ENCODE measurements at regions not wholly inside any gene's neighbourhood (a gene's known extent, or its start where the extent isn't known, plus 50 kb on each side); places are given as distances from the start of the nearest gene placed in this dataset.

DNA sequence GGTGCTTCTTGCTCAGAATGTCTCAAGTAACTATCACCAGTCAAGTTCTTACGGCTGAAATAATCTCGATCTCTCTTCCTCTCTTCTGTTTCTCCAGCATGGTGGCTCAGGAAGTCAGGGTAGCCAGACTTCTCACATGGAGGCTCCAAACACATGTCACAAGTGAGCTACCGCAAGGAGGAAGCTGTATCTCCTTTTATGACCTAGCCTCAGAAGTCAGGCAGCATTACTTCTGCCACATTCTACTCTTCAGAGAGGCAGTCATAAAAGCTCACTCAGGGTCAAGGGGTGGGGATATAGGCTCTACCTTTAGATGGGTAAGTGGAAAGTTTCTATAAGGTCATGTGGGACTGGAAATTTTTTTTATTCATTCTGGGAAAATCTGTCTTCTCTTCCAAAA lies 86.6 kb upstream of the NEO1 start:
- DNase-seq: no peak

DNA sequence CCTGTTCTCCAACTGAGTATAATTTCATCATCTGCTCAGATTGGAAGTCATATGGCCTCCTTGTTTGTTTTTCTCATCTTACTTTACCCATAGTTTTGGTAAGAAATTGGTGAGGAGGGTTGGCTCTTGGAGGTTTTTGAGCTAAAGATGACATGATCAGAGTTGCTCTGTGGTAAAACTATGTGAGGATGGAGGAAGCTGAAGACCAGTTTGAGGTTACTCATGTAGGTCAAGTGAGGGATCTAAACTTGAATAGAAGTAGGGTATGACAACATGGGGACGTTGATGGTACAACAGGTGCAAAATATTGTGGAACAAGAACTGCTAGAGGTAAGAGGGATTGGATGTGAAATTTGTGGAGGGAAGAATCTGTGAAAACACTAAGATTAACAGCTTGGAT lies 87.7 kb upstream of the NEO1 start:
- DNase-seq: no peak

DNA sequence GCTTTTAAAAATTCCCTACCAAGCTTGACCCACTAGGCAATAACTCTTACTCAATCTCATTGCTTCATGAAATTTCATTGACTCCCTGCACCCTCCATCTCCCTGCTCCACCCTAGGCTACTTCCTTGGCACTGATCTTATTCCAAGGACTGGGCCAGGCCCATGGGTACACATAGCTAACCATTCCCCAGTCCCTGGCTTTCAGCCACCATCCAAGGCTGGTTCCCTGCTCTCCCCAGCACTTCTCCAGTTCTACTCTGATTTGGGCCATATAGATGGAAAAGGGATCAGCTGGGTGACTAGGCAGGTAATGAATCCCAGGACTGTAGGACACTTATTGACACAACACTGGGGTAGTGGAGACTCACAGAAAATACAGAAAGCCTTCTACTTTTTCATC lies 88.1 kb upstream of the NEO1 start:
- DNase-seq: no peak

DNA sequence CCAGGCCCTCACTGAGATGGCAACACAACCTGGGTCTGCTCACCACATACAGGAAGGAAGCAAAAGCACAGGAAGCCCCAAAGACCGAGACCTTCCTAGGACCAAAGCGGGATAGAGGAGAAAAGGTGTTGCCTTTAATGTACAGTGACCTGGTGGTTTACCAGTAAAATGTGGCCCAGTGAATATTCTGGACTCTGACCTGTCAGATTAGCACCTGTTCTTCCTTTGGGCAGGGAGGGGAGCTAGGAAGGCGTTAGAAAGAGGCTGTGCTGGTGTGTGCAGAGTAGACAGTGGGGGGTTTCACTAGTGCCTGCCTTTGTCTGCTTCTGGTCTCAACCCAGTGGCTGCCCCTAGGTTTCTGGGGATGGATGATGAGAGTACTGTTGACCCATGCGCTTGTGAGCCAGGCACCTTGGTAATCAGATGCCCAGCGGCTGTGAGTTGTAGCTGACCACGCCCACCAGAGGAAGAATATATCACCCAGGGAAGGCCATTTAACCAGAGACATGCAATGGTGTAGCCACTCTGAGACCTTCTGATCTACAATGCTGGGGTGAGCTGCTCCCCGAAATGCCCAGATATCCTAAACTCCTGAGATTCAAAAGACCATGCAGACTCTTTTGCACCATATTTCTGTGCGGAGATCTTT lies 90.1 kb upstream of the NEO1 start:
- no peak for DNase-seq

DNA sequence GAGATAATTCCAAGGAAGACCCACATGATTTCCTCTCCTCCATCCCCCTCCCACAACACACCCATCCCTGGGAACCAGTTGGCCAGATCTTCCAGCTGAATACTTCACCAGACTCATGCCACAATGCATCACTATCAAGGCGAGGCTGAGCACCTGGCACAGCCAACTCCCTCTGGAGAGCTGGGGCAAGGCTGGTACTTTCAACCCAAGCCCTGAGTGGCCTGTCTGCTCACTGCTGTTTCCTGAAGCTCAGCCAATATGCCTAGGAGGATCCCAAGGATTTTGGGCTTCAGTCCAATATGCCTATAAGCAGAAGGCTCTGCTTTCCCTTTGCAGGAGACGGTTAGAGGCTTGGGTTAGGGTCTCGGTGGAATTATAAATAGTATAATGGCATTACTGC lies 90.9 kb upstream of the NEO1 start:
- no peak for DNase-seq

DNA sequence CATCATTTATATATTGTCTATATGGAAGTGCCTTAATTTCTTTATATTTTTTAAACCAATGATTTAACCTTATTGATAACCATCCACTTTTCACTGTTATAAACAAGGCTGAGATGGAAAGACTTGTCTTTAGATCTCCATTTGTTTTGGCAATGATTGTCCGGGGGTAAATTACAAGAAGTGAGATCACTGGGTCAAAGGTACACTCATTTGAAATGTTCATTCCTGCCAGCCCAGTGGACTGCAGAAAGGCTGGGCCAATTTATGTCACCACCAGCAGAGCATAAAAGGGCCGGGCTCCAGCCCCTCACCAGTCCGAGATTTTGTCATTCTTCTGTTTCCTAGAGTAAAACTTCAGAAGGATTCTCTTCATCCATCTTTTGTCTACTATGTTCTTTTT lies 93.6 kb upstream of the NEO1 start:
- no peak for DNase-seq

DNA sequence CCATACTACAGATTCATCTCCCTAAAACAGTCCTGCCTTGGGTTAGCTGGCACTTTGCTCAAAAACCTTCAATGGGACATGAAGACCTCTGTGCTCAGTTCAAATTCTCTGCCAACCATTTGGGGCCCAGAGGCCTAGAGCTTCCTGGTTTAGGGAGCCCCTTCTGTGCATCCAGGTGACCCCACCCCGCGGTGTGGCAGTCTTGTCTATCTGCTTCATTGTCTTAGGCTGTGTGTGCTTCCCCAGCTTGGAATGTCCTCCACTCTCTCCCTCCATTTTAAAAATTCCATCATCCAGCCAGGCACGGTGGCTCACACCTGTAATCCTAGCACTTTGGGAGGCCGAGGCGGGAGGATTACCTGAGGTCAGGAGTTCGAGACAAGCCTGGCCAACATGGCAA lies 99.0 kb upstream of the NEO1 start:
- DNase-seq: no peak

DNA sequence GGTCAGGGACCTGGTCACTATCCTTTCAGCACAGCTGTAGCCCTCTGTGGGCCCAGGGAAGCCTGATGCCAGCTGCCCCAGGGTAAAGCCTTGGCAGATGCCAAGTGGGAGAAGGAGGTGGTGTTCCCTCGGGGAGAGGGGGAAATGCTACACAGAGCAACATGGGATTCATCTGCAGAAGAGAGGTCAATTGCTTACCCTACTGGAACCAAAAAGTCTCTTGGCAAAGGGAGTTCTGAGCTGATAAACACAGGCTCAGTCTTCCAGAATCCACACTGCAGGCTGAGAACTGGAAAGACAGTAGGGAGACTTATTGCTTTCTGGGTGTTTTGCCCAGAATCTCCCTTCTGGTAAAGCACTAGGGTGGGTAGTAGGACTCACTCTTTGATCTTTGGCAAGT lies 100.1 kb upstream of the NEO1 start:
- DNase-seq: no peak

DNA sequence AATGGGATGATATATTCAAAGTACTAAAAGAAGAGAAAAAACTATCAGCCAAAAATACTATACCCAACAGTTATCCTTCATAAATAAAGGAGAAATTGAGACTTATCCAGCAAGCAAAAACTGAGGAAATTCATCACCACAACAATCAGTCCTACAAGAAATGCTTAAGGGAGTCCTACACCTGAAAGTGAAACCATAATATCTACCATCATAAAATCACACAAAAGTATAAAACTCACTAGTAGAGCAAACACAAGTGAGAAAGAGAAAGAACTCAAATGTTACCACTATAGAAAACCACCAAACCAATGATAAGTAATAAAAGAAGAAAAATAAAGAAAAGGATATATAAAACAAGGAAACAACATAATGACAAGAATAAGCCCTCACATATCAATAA lies 103.6 kb upstream of the NEO1 start:
- no peak for DNase-seq

DNA sequence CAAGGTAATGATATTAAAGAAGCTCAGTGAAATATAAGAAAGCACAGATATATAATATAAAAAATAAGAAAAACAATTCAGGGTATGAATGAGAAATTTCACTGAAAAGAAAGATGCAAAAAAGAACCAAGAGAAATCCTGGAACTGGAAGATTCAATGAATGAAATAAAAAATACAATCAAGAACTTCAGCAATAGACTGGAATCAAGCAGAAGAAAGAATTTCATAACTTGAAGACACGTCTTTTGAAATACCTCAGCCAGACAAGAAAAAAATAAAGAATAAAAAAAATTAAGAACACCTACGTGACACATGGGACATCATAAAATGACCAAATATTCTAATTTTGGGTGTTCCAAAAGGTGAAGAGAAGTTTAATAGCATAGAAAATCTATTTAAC lies 104.6 kb upstream of the NEO1 start:
- no peak for DNase-seq

DNA sequence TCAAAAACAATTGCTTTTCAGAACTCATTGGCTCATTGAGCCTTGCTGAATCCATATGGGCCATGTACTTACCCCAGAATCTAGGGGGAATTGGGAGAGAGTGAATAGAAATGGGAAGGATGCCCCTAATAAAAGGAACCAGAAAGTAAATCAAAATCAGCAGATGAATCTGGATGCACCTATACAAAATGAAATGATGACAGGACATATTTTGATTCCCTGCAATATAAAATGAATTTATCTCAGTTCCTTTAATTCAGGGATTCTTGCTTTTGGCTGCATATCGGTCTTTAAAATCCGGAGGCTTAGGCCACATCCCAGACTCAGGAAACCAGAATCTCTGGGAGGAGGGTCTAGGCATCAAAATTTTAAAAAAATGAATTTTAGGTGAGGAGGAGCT lies 107.7 kb upstream of the NEO1 start:
- DNase-seq: no peak

DNA sequence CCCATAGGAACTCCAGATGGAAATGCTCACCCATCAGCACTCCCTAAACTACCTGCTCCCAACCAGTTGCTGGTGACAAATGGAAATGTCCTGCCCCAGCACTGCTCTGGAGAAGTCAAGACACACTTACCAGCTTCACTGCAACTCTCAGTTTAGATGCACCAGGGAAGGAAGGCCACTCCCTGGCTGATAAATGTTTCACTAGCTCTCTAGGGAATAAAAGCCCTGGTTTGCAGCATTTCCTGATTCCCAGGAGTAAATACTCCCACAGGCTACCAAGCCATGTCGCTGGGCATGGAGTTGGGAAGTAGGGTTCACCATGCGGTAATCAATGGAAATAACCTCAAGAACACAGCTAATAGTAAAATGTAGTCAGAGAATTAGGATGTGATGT lies 112.0 kb upstream of the NEO1 start:
- no peak for DNase-seq

DNA sequence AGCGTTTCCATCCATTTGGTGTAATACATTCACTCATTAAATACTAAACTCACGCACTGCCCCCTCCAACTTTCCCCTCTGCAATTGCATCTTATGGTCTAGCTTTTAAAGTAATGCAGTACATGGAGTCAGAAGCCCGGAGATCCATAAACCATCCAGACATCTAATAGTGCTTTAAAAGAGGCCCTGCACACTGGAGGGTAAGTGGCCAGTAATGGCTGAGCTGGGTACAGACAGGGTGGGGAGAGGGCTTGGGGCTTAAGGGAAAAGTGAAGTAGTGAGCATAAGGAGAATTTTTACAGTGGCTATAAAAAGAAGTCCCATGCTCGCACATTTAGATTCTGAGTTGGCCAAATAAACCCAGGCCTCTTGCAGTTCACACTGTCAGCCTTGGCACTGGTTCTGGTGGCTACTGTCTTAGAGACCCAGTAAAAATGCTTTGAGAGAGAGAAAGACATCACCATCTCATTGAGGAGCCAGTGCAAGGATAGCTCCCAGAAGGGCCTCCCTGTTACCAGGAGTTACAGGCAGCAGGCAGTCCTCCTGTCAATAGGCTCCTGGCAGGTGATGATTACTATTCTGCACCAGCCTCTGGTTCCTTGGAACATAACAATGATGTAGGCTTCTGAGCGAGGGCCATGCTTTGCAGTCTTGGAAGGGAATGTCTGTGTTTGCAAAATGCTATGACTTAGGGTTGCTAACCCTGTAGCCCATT lies 112.6 kb upstream of the NEO1 start:
- DNase-seq: no peak

DNA sequence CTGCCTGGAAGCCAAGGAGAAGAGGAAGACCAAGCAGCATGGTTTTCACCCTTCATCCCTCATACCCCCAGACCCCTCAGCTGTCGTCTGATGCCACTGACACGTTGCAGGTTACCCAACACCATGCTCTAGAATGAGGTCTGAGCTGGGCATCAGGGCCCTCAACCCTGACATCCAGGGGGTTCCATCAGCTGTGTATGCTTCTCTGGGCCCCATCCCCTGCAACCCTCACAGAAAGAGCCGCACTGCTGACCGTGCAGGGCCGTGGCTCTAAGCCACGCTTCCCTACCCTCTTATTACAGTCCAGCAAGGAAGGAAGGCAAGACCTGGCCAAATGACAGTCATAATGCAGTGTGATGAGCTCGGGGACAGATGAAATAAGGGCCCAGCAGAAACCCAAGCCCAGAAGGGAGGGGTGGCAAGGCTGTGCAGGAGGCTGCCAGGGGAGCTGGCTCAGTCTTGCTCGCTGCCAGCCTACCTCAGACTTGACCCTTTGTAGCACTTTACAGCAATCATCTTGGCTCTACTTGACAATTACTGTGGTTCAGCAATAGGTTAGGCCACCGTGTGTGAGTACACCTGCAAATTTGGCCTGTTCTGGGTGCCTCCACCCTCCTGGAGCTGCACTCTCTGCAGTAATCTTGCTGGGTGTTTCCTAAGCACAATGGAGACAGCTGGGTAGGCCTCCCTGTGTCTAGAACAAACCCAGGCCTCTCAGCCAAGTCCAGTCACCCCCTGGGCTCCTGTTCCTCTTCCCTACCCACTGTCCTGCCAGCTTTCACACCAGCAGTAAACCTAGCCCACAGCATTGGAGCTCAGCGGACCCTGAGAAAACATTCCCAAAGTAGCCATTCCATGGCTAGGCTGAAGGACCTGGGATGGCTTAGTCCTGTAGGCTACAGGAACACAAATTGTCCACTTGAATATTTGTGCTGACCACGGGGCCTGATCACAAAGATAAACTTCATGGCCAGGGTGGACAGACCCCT lies 115.3 kb upstream of the NEO1 start:
- no peak for DNase-seq

DNA sequence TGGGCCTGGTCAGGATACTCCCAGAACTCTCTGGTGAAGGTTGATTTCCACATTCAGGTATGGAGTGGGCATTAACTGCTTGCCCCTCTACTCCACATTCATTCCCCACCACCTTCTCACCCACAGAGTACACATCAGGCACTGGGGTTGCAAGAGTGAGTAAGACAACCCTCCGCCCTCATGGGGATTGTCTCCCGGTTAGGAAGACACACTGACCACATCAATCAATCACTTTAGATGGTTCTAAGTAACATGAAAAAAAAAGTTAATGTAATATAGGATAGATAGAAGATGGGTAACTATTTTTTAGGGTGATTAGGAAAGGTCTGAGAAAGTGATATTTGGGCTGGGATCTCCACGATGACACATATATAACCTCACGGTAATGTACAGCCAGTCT lies 116.0 kb upstream of the NEO1 start:
- no peak for DNase-seq

DNA sequence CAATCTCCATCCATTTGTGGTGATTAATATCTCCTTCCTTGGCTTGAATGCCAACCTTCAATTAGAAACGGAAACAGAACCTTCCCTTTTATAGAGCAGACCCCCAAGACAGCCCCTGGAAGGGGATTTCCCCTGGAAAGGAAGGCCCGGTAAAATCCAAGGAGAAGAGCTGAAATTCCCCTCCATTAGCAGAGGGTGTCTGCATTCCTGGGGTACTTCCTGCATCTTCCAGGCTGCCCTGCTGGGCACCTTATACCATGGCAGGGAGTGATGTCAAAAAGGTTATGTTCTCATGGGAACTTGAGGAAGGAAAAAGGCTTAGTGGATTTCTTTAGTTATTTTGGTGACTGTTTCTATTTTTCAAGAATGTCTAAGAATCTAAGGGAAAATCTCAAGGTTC lies 116.7 kb upstream of the NEO1 start:
- DNase-seq: no peak

DNA sequence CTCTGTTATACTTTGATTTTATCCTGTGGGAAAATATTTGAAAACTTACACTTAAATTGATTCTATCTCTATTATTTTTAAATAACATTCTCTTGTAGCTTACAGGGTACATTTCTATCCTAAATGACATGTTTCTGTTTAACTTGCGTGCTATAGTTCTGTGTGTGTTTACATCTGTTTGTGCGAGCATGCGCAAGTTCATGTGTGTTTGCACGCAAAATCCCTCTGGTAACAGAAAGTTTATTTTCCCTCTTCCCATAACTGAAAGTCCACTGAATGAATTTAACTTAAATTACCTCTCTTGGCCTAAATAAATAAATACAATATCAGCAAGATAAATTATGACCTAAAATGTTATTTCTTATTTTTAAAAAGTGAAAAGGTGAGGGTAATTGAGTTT lies 117.3 kb upstream of the NEO1 start:
- no peak for DNase-seq

DNA sequence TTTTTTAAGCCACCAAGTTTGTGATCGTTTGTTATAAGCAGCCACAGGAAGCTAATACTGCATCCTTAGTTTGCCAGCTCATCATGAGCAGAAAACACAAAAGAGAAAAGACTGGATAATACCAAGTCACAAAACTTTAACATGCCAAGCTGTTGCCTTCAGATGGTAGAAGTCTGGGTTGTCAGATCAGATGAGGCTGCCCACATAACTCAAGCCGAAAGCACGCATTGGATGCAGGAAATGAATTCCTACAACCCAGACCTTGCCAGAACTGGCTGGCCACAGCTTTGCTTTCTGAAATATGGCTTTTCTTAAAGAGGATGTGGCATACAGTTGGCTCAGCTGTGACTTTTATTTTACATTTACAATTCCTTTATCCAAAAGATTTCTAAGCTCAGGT lies 118.3 kb upstream of the NEO1 start:
- no peak for DNase-seq

DNA sequence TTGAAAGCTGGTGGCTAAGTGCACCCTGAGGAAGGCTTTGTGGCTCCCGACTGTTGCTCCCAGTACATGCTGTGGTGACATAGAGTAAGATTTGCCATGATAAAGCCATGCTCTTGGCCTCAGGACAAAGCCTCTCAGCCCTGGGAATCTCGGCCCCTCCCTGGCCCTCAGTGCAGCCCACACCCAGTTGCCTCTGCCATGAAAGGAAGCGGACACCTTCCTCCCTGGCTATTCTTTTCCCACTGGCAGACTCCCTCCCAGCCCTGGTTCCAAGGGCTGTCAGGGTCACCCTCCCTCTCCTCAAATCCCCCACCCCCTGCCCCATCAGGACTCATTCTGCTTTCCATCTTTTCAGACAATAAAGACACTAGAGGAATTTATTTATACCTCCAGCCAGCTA lies 119.8 kb upstream of the NEO1 start:
- DNase-seq: no peak

DNA sequence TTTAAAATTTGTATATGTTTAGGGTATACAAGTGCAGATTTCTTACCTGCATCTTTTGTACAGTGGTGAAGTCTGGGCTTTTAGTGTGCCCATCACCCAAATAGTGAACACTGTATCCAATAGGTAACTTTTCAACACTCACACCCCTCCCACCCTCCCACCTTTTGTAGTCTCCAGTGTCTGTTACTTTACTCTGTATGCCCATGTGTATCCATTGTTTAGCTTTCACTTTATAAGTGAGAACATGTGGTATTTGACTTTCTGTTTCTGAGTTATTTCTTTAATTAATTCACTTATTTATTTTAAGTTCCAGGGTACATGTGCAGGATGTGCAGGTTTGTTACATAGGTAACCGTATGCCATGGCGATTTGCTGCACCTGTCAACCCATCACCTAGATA lies 124.8 kb upstream of the NEO1 start:
- DNase-seq: no peak

DNA sequence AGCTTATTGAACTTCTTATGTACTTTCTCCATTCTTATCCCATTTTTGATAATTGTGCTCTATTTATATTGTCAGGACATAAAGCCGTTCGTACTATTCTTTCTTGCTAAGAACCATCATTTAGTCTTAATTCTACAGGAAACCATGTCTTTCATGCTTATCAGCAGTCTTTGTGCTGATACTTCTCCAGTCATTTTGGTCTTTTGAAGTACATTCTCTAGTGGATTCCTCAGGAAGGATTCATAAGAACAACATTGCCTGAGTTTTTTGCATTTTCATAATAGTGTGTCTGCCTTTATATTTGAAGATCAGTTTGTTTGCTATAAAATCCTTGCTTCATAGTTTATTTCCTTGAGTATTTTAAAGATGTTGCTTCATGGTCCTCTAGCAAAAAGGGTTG lies 126.6 kb upstream of the NEO1 start:
- no peak for DNase-seq

DNA sequence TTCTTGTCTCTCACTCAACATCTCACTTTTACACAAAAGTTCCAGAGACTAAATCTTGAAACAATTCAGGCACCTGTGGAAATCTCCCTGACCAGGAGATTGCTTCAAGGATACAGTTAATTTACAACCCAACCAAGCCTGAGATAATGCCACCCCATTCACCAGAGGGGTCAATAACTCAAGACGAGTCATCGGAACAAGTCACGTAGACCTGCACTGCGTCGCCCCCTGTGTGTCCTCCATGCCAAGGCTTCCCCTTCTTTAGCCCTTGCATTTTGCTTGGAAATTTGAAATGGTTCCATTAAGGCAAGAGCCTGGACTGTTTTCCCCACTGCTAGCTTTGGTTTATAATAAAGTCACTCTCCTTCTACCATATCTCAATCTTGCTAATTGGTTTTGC lies 129.0 kb upstream of the NEO1 start:
- DNase-seq: no peak

DNA sequence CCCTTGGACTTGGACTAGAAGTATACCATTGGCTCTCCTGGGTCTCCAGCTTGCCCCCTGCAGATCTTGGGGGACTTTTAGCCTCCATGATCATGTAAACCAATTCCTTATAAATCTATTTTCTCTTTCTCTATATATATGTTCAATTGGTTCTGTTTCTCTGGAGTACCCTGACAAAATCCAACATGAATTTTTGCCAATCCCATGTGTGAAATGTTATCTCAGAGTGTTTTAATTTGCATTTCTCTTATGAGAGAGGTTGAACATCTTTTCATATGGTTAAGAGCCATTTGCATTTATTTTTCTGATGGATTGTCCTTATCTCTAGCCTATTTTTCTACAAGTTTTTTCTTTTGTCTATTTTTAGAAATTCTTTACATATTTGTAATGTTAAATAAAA lies 131.7 kb upstream of the NEO1 start:
- DNase-seq: no peak

DNA sequence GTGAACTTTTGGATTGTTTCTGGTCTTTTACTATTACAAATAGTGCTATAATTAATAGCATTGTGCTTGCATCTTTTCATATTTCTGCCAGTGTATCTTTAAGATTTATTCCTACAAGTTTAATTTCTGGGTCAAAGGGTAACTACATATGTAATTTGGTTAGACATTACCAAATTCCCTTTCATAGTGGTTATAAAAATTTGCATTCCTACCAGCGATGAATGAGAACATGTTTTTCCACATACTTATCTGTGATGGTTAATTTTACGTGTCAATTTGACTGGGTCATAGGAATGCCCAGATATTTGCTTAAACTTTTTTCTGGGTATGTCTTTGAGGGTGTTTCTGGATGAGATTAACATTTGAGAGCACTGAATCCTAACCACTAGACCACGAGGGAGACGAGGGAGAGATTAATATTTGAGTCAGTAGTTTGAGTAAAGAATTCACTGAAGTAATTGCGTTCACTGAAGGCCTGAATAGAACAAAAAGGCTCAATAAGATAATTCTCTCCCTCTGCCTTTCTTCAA lies 132.3 kb upstream of the NEO1 start:
- DNase-seq: no peak
